ENCODE measurements at regions not wholly inside any gene's neighbourhood (a gene's known extent, or its start where the extent isn't known, plus 50 kb on each side); places are given as distances from the start of the nearest gene placed in this dataset.

DNA sequence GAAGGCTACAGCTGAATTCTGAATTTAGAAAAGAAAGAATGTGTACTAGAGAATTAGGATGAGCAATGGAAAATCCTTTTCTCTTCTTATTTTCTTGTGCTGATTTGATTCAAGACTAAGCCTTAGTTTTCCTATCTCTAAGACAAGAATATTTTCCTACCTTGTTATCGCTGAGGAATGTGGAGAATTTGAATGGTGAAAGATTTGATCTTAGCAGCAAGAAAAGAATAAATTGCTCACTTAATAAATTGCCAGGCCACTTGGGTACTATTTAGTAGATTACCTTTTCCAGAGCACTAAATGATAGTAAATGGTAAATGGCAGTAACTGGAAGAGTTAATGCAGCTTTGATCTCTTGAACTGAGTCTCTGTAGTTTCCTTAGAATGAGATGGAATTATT is 145.7 kb upstream of the MEIS2 start:
- TF ChIP-seq, protein P1, sequence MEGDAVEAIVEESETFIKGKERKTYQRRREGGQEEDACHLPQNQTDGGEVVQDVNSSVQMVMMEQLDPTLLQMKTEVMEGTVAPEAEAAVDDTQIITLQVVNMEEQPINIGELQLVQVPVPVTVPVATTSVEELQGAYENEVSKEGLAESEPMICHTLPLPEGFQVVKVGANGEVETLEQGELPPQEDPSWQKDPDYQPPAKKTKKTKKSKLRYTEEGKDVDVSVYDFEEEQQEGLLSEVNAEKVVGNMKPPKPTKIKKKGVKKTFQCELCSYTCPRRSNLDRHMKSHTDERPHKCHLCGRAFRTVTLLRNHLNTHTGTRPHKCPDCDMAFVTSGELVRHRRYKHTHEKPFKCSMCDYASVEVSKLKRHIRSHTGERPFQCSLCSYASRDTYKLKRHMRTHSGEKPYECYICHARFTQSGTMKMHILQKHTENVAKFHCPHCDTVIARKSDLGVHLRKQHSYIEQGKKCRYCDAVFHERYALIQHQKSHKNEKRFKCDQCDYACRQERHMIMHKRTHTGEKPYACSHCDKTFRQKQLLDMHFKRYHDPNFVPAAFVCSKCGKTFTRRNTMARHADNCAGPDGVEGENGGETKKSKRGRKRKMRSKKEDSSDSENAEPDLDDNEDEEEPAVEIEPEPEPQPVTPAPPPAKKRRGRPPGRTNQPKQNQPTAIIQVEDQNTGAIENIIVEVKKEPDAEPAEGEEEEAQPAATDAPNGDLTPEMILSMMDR (conservative IDR thresholded peaks at IDR 0.05 in 1 of 2, IDR thresholded peaks at IDR 0.05 in 1 of 2; ENCODE audit: extremely low read depth in 1 of 2, insufficient read depth in 1 of 2, low read depth in 1 of 2, low read length in 2 of 2), result no peak
- TF ChIP-seq EZH2 (IDR thresholded peaks at IDR 0.05; ENCODE audit: borderline replicate concordance, low read length), result no peak

All from mammary epithelial cell (primary cell).